ENCODE measurements at regions not wholly inside any gene's neighbourhood (a gene's known extent, or its start where the extent isn't known, plus 50 kb on each side); places are given as distances from the start of the nearest gene placed in this dataset.

DNA sequence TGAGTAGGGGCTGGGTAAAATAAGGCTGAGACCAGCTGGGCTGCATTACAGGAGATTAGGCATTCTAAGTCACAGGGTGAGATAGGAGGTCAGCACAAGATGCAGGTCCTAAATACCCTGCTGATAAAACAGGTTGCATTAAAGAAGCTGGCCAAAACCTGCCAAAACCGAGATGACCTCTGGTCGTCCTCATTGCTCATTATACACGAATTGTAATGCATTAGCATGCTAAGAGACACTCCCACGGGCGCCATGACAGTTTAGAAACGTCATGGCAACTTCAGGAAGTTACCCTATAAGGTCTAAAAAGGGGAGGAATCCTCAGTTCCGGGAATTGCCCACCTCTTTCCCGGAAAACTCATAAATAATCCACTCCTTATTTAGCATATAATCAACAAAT lies 132.2 kb downstream of the ARL4C start:
- TF ChIP-seq REST (IDR thresholded peaks at IDR 0.05; ENCODE audit: borderline replicate concordance) = no peak
- TF ChIP-seq RAD21 (conservative IDR thresholded peaks at IDR 0.05) = no peak
- no peak for TF ChIP-seq POLR2AphosphoS5 (IDR thresholded peaks at IDR 0.05)
- Histone ChIP-seq H3K4me2 (ENCODE audit: low read length) (no peak overlapping the region), H2AFZ (ENCODE audit: low read depth, low read length) (no peak overlapping the region), H3K36me3 (ENCODE audit: insufficient read depth, low read length) (no peaks in the 10 kb centered on the region), H3K9me2 (ENCODE audit: insufficient read depth, low read length) (no peaks in the 10 kb centered on the region), H3K9me3 (ENCODE audit: low read length) (no peaks in the 10 kb centered on the region), H3K27me3 (ENCODE audit: insufficient read depth, low read depth, low read length) (no peaks in the 10 kb centered on the region), H3K79me2 (replicated peaks; ENCODE audit: insufficient read depth, low read length) (no peaks in the 10 kb centered on the region), H3K4me3 (ENCODE audit: low read length) (no peak overlapping the region), H3K27ac (ENCODE audit: low read length) (no peak overlapping the region), H3F3A (ENCODE audit: insufficient read depth, low read length, poor library complexity, severe bottlenecking) (no peaks in the 10 kb centered on the region), H3K9ac (ENCODE audit: low read length) (no peak overlapping the region), H4K20me1 (ENCODE audit: insufficient read depth) (no peaks in the 10 kb centered on the region)

GRCh38 chr2:234363647-234364294 lies 133.1 kb downstream of the ARL4C start:
- H3K27me3 ChIP-seq (ENCODE audit: insufficient read depth, low read depth, low read length) = no peaks in the 10 kb centered on the region
- TF ChIP-seq EZH2 (IDR thresholded peaks at IDR 0.05; ENCODE audit: borderline replicate concordance, insufficient read depth, low read length, poor library complexity, severe bottlenecking) = no peak
- no peak for TF ChIP-seq TAF1 (IDR thresholded peaks at IDR 0.05; ENCODE audit: low read depth)
- no peak for TF ChIP-seq POLR2AphosphoS5 (IDR thresholded peaks at IDR 0.05)
- TF ChIP-seq CTCF (IDR thresholded peaks at IDR 0.05; ENCODE audit: poor library complexity, severe bottlenecking) = no peak
- TF ChIP-seq SMC3 (conservative IDR thresholded peaks at IDR 0.05; ENCODE audit: poor library complexity) = no peak
- TF ChIP-seq REST (IDR thresholded peaks at IDR 0.05; ENCODE audit: borderline replicate concordance) = no peak
- no peak for TF ChIP-seq RAD21 (conservative IDR thresholded peaks at IDR 0.05)
- TF ChIP-seq MXI1 (conservative IDR thresholded peaks at IDR 0.05; ENCODE audit: poor library complexity, severe bottlenecking) = no peak
- no peak for TF ChIP-seq EP300 (conservative IDR thresholded peaks at IDR 0.05; ENCODE audit: poor library complexity, severe bottlenecking)
- no peaks in the 10 kb centered on the region for H4K20me1 ChIP-seq (ENCODE audit: insufficient read depth)
- no peak overlapping the region for H3K27ac ChIP-seq (ENCODE audit: low read length)
- H3K4me3 ChIP-seq (ENCODE audit: low read length) = no peak overlapping the region
- H3K36me3 ChIP-seq (ENCODE audit: insufficient read depth, low read length) = no peaks in the 10 kb centered on the region
- no peak overlapping the region for H2AFZ ChIP-seq (ENCODE audit: low read depth, low read length)
- H3K9ac ChIP-seq (ENCODE audit: low read length) = no peak overlapping the region
- H3F3A ChIP-seq (ENCODE audit: insufficient read depth, low read length, poor library complexity, severe bottlenecking) = no peaks in the 10 kb centered on the region
- no peak overlapping the region for H3K4me2 ChIP-seq (ENCODE audit: low read length)
- no peaks in the 10 kb centered on the region for H3K79me2 ChIP-seq (replicated peaks; ENCODE audit: insufficient read depth, low read length)
- H3K9me3 ChIP-seq (ENCODE audit: low read length) = peaks cover 6% of the 10 kb centered on the region
- no peaks in the 10 kb centered on the region for H3K9me2 ChIP-seq (ENCODE audit: insufficient read depth, low read length)
